CMK (cell line): ENCODE measurements at regions not wholly inside any gene's neighbourhood (a gene's known extent, or its start where the extent isn't known, plus 50 kb on each side); places are given as distances from the start of the nearest gene placed in this dataset.
A peak's percentile ranks its signal among the peaks of the same experiment; 100 is the strongest.
"Not testable (repeated sequence)": the region's sequence is repeated elsewhere in the genome, so short reads cannot be mapped to it uniquely, and the experiment has no call there.

Experiments
- DNase-seq: peaks from one replicate; pipeline ENCODE4 v3.0.0-alpha.2; 2010; ENCODE audit warnings: low read depth

DNA sequence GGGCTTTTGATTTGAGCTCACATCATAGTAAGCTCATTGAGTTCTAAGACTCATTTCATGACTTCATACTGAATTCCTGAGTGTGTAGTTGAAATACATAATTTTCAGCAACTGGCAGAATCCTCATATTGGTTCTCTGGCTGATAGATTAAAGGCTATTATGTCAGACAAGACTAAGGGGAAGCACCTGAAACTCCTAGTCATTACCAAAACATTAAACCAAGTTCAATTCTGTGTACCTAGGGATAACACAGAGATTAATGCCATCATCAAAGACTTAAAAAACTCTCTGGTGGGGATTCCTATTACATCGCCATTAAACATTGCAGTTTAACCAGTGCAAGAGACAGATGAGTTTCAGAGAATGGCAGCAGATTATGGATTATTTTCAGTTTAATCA lies 339.1 kb downstream of the PTPRC start:
- DNase-seq: no peak

DNA sequence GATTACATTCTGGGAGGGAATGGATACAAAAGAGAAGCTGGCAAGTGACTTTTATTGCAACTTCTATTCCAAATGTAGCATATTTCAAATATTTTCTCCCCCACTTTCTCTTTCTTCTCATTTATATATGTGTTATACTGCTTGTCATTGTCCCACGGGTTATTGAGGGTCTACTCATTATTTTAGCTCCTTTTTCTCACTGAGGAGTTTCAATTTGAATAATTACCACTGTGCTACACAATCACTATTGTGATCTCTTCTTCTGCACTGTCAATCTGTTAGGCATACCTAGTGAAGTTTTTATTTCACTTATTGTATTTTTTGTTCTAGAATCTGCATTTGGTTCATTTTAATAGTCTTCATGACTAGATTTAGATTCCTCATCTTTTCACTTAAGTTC lies 339.7 kb downstream of the PTPRC start:
- DNase-seq: no peak

DNA sequence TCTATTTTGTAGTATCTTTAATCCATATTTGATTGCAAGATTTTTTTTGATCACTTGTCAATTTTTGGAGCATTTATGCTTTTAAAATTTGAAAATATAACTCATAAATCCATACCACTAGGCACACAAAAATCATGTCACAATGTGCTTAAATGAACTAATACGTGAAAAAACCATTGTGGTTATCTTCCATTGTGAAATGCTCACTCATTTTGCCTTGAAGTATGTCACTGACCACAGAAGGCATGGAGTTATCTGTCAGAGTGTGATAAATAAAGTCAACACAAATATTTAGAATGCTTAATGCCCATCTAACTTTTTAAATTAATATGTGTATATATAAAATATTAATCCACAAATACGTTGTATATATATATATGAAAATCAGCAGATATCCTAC lies 347.2 kb downstream of the PTPRC start:
- DNase-seq: no peak

DNA sequence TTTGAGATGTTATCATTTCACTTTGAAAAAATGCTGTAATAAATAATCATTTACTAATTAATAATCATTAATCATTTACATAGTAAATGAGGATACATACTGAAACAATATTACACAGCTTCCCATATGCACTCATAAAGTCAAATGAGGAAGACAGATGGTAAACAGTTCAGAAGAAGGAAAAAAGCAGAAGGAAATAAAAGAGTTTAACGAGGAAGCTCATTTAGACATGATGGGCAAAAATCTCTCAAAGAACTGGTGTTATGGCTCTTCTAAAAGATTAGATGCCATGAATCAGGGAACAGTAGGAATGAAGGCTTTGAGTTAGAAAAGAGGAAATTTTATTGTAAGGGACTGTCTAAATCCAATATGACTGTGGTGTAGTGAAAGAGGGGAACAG lies 347.6 kb downstream of the PTPRC start:
- no peak for DNase-seq

DNA sequence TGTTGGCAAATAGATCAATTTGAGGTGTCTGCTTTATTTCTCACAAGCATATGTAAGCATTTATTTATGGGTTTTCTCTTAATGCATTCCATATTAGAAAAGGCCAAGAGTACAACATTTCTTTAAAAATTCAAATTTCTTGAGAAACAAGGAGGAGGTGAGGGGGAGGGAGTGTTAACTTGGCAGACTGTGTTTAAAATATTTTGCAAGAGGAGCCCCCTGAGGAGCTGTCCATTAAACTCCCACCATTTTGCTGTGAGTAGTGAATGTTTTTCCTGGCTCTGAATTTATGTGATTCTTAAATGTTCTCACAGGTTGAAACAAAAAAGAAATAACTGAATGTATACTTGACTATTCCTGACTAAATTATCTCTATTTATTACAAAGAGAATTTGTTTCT lies 363.8 kb downstream of the PTPRC start:
- DNase-seq: no peak

DNA sequence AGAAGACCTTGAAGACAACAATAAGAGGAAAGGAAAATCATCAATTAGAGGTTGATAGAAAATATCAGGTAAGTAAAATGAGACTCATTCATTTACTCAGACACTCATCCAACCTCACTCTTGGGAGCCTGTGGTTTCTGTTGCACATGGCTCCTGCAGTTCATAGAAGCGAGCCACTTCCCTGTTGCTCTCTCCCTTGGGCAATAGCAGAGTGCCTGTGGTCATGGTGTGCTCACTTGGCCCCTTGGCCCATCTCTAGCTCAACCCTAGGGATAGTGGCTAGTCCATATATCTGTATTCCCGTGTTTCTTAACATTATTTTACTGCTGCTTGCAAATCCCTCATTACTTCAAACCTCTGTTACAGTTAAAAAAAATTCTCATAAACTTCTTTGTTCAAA lies 368.6 kb downstream of the PTPRC start:
- DNase-seq: peak; percentile 18

DNA sequence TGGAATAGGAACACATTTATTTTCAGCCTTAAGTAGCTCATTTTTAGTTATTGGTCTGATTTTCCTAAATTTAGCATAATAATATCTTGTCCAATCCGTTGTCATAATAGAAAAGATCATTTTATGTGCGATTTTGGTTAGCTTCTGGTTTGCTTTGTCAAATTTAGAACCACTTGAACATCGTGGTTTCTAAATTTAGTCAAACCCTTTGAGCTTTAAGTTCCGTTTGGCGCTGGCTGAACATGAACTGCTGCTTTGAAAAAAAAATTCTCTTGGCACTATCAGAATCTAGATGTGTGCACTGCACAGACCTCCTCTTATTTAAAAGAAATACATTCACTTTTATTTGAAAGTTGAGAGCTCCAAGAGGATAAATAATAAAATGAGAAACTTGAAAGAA lies 370.6 kb downstream of the PTPRC start:
- DNase-seq: no peak

DNA sequence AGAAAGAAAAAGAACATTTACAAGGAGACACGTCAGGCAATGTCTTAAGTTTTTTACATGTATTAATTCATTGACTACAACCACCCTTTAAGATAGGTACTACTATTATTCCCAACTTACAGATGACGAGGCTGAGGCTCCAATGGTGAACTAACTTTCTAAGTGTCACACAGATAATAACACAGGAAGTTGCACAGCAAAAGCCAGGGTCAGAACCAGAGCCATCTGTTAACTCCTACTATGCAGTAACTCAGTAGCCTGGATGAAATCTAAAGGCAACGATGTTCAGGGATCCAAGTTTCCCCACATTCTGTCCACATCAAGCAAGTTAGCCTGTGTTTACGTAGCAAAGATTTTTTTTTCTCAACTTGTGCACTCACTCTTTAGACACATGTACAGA lies 371.7 kb downstream of the PTPRC start:
- DNase-seq: peak; percentile 21

DNA sequence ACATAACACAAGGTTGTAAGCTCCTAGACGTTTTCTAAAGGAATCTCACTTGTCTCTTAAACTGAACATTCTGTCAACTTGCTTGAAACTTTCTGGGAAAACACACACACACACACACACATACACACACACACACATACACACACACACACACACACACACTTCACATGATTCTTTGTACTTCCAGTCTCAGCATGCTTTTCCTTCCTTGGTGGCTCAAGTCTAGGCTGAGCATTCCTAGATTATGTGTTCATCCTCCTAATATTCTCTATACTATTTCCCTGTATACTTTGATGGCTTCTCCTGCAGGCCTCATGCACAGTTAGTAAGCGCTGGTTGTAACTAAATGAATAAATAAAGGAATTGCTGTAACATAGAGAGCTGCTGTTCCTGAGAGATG lies 372.1 kb downstream of the PTPRC start:
- DNase-seq: no peak

DNA sequence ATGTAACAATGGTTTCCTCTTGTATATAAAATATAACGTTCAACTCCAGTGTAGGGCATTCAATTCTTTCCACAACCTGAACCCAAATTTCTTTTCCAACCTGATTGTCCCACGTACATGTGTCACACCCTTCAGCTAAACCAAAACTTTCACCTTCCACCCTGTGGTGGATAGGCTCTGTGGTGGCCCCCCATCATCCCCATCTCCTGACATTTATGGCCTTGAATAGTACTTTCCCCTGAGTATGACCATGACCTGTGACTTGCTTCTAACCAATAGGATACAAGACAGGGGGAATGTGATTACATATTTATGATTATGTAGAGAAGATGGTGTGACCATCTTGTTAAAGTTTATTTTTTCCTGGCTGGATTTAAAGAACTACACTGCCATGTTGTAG lies 377.0 kb downstream of the PTPRC start:
- DNase-seq: no peak

DNA sequence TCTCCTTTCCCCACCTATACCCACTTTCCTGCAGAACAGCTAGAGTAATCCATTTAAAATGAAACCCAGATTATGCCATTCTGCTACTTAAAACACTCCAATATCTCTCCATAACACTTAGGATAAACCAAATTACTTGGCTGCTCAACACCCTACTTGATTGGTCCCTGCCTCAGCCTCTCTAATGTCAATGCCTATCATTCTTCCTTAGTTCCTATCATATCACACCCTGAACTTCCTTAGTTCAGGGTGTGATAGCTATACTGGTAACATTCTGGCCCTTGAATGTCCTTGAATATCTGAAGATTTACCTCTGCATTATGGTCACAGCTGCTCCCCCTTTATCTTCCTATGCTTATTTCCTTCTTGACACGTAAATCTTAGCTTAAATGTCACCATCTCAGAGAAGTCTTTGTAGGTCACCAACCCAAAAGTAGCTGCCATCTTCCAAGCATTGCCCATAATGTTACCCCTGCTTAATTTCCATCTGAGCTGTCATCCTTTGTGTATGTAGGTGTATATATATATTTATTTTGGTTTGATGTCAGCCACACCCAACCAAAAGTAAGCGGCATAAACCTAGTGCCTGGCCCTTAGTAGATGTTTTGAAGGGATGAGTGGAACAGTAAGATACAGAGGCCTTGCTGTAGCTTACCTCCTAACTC lies 379.8 kb downstream of the PTPRC start:
- DNase-seq: no peak

DNA sequence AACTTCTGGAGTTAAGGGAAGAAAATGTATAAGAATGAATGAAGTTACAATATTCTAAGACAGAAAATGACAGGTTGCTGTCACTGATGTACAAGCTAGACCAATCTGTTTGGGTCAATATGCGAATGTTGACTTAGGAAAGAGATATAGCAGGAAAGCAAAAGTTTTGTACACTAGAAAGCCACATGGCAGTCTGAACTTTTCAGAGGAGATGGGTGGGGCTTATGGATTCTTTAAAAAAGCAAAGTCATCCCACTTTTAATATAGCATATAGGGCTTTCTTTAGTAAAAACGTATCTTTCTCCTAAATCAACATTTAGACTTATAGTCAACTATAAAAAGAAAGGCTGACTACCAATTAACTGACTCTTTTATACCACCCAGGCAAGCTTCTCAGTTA lies 381.2 kb downstream of the PTPRC start:
- DNase-seq: no peak

DNA sequence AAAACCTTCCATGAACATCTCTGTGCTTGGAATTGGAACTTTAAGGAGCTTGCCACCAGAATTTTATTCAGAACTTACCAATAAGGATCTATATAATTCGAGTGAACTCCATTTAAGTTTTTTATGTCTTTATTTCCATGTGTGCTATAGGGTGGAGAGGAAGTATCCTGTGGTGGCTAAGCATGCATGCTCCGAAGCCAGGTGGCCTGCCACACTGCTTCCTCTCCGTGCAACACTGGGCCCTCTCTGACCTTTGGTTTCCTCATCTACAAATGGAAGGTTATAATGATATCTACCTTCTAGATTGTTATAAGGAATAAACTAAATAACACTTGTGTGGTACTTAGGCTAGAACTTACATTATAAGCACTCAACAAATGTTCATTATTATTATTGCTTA lies 382.1 kb downstream of the PTPRC start:
- no peak for DNase-seq

DNA sequence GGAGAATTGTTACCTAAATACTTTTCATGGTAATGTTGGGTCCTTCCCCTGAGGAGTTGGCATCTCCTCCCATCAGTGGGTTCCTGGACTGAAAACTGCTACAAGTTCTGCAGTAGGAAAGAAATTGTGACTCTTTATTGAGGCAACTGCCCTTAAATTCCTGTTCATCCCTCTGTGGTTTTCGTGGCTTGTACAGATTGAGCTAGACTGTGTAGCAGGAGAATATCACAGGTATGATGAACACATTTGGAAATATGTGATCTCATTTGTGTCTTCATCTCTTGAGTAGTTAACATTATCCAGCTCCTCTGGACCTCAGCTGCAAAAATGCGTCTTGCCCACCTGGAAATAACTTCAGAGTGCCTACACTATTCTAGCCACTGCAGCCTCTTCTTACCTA lies 390.6 kb downstream of the PTPRC start:
- no peak for DNase-seq

DNA sequence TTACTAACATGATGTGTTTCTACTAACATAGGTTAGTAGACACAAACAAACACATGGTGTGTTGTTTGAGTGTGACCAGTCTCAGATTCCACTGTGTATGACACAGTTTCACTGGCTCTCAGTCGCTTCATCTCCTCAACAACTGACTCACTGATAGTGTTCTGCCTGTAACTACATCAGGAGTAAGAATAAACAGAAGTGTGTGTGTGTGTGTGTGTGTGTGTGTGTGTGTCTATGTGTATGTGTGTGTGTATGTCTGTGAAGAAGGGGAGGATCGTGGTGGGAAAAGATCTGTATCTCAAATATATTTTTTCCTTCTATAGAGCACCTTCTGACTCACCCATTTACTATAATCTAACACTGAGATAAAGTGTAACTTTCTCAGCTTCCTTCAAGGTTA lies 391.0 kb downstream of the PTPRC start:
- DNase-seq: no peak

DNA sequence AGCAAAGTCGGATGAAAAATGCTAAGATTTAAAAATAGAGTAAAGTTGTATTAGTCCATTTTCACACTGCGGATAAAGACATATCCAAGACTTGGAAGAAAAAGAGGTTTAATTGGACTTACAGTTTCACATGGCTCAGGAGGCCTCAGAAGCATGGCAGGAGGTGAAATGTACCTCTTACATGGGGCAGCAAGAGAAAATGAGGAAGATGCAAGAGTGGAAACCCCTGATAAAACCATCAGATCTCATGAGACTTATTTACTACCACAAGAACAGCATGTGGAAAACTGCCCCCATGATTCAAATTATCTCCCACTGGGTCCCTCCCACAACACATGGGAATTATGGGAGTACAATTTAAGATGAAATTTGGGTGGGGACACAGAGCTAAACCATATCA lies 391.7 kb downstream of the PTPRC start:
- DNase-seq: not testable (repeated sequence)

DNA sequence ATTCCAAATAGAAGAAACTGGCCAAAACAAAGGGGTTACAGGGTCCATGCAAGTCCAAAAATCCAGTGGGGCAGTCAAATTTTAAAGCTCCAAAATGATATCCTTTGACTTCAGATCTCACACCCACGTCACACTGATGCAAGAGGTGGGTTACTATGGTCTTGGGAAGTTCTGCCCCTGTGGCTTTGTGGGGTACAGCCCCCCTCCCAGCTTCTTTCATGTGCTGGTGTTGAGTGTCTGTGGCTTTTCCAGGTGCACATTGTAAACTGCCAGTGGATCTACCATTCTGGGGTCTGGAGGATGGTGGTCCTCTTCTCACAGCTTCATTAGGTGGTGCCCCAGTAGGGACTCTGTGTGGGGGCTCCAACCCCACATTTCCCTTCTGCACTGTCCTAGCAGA lies 392.3 kb downstream of the PTPRC start:
- not testable (repeated sequence) for DNase-seq

DNA sequence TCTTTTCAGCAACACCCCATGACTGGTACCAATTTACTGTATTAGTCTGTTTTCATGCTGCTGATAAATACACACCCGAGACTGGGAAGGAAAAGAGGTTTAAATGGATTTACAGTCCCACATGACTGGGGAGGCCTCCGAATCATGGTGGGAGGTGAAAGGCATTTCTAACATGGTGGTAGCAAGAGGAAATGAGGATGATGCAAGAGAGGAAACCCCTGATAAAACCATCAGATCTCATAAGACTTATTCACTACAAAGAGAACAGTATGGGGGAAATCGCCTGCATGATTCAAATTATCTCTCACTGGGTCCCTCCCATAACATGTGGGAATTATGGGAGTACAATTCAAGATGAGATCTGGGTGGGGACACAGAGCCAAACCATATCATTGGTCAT lies 393.6 kb downstream of the PTPRC start:
- not testable (repeated sequence) for DNase-seq

DNA sequence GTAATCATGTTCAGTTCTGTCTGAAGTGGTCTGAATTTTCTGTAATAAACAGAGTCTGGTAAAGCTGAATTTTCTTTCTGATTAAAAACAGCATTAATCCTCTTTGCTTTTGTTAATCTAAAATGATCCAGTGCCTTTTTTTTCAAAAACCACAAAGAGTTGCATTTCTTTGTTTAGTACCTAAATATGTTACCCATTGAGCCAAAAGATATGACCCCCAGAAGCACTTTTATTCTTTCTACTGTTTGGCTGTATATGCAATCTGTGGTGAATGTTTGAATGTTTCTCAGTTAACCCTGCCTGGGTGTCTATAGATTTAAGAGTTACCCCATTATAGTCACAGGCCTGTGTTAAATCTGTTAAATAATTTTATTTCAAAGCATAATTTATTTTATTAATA lies 394.8 kb downstream of the PTPRC start:
- no peak for DNase-seq

DNA sequence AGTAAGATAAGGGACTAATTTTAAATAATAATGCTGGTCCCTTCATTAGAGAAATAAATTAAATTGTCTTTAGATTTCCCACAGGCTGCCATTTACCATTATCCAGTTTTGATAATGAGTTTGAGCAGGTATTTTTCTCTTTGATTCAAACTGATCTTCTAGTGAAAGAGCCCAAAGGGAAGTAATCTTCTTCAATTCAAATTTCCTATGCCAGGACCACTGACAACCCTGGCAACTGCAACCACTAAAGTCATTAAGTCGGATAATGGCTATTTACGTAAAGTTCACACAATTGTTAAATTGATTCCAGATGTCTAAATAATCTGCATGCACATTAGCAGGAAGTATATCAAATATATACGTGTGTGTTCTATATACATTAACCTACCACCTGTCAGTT lies 399.3 kb downstream of the PTPRC start:
- DNase-seq: no peak

DNA sequence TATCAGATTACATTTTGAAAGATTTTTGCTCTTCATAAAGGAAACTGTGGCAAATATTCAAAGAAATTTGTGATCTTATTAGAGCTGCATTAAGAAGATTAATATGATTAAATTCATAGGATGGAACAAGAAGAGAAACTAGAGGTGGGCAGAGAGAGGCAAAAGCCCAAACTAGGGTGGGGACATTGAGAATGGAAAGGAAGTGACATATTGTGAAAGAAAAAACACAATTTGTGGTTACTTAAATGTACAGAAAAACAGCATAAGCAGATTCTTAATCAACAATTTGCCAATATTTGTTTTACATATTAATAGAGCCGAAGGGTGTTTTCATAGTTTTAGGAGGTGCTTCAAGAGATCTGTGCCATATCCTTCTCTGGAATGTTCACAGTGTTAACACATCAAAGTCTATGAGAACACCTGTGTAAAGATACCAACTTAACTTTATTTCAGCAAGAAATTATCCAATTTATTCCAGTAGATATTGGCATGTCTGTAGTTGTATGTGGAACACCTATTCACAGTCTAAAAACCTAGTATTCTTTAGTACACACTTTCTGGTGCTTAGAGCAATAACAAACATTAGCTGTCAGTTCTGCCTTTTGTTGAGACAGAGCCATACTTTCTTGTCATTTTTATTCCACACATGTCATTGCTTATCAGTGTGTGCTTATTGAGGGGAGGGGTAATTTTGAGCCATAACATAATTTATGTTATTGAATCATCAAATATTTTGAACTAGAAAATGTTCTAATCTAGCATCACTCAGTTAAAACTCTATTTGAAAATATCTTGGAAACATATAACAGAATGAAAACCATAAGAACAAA lies 401.5 kb downstream of the PTPRC start:
- DNase-seq: no peak

DNA sequence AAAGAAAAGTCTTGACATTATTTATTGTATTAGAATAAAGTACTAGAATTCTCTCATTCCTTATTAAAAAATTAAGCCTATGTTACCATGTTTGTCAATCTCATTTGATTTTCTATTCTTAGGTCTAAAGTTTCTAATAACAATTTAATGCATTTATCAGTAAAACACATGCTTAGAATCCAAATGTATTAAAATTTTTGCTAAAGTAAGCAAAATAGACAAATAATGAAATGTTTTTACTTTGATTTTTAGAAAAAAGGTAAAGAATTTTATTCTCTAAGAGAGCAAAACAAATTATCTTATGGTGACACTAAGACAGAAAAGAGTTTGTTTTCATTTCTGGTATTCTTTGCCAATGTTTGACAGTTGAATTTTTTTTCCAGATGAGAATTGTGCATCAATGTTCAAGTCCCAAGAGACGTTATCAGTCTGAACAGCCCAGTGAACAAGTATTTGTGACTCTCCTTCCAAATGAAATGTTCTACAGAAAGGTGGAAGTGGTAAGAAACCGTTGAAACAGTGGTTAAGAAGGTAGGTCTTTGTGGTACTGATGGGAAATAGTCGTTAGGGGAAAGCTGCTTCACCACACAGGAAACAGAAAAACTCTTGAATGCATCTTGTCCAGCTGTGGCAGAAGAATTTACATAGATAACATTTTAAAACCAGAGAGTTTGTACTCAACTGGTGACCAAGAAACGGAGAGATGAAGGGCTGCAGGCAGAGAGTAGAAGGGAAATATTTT lies 402.5 kb downstream of the PTPRC start:
- peak; percentile 100 for DNase-seq

DNA sequence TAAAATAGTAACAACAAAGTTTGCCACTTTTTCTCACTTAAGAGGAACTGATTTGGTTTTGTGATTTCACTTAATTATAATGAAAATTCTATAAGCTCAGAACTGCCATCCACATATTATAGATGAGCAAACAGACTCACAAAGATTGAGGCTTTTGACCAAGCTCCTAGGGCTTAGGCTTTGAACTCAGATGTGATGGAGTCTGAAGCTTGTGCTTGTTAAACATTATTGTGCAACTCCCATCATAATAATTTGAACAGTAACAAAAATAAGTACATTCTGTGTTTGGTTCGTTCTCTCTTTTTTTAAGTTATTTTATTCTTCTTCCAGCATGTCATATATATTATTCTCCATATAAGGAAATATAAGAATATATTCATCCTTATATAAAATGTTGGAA lies 403.4 kb downstream of the PTPRC start:
- DNase-seq: no peak
